ENCODE measurements at regions not wholly inside any gene's neighbourhood (a gene's known extent, or its start where the extent isn't known, plus 50 kb on each side); places are given as distances from the start of the nearest gene placed in this dataset.

DNA sequence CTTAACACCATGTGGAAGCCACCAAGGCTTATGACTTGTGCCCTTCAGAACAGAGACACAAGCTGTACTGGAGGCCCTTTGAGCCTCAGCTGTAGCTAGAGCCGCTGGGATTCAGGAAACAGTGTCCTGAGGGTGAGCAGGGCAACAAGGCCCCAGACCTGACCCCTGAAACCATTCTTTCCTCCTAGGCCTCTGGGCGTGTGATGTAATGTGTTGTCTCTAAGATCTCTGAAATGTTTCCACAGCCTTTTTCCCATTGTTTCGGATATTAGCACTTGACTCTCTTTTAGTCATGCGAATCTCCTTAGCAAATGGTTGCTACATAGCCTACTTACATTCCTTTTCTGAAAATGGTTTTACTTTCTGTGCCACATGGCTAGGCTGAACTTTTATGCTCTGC lies 114.9 kb downstream of the CD8B2 start:
- TF ChIP-seq, protein P1, sequence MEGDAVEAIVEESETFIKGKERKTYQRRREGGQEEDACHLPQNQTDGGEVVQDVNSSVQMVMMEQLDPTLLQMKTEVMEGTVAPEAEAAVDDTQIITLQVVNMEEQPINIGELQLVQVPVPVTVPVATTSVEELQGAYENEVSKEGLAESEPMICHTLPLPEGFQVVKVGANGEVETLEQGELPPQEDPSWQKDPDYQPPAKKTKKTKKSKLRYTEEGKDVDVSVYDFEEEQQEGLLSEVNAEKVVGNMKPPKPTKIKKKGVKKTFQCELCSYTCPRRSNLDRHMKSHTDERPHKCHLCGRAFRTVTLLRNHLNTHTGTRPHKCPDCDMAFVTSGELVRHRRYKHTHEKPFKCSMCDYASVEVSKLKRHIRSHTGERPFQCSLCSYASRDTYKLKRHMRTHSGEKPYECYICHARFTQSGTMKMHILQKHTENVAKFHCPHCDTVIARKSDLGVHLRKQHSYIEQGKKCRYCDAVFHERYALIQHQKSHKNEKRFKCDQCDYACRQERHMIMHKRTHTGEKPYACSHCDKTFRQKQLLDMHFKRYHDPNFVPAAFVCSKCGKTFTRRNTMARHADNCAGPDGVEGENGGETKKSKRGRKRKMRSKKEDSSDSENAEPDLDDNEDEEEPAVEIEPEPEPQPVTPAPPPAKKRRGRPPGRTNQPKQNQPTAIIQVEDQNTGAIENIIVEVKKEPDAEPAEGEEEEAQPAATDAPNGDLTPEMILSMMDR (IDR thresholded peaks at IDR 0.05): no peak
- TF ChIP-seq POLR2A (IDR thresholded peaks at IDR 0.05): no peak
- H3K4me3 ChIP-seq: no peak overlapping the region

DNA sequence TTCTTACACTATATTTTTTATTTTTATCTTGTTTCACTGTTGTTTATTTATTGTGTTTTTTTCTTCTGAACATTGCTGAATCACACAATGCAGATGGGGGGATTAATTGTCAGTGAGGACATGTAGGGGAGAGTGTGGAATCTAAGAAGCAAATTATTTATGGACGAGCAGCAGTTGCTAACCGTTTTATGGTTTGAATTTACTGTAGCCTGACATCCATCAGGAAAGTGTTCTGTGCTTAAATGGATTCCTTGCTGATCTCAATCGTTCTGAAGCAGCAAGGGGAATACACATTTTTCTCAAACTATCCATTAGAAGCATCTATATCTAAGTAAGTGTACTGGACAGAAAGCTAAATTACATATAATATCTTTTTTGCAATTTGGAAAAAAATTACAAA lies 119.5 kb downstream of the CD8B2 start:
- Histone ChIP-seq H3K4me3 (no peak overlapping the region), H3K4me1 (replicated peaks in 1 of 2) (no peaks in the 10 kb centered on the region), H3K27me3 (no peaks in the 10 kb centered on the region), H3K9me3 (replicated peaks in 1 of 3) (no peaks in the 10 kb centered on the region), H3K36me3 (replicated peaks in 1 of 2) (no peaks in the 10 kb centered on the region), H3K27ac (no peak overlapping the region)
- 40 to 60% (median 53%) methylated on average over 3 of the region's 3 CpGs for WGBS, 4 donors
- TF ChIP-seq POLR2A (IDR thresholded peaks at IDR 0.05): no peak
- intact Hi-C loops (cut with DNase I): no loop called here
- DNase-seq: no peak

More for the DNA sequence above, 114.9 kb downstream of the CD8B2 start:
- H3K4me1 ChIP-seq (replicated peaks in 1 of 2): no peaks in the 10 kb centered on the region
- no peak for DNase-seq
- WGBS, 4 donors: 74 to 80% (median 77%) methylated on average over 4 of the region's 4 CpGs
- H3K27me3 ChIP-seq: no peaks in the 10 kb centered on the region
- intact Hi-C loops (cut with DNase I): no loop called here
- H3K9me3 ChIP-seq (replicated peaks in 1 of 3): no peaks in the 10 kb centered on the region
- no peaks in the 10 kb centered on the region for H3K36me3 ChIP-seq (replicated peaks in 1 of 2)
- H3K27ac ChIP-seq: no peak overlapping the region

DNA sequence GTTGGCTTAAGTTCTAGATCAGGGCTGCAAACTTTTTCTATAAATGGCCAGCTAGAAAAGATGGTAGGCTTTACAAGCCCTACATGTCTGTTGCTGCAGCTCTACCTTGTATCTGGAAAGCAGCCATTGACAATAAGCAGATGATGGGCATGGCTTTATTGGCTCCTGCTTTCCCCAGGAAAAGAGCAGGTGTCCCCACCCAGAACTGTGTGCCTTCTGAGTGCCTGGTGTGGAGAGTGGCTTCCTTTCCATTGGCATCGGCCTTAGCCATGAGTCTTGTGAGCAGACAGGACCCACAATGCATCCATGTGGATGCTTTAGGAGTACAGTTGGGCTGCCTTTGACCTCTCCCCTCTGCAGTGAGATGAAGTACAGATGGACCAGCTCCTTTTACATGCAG lies 120.2 kb downstream of the CD8B2 start:
- Histone ChIP-seq H3K27me3 (no peaks in the 10 kb centered on the region), H3K9me3 (replicated peaks in 1 of 3) (no peaks in the 10 kb centered on the region), H3K27ac (no peak overlapping the region), H3K4me1 (replicated peaks in 1 of 2) (no peaks in the 10 kb centered on the region), H3K4me3 (no peak overlapping the region), H3K36me3 (replicated peaks in 1 of 2) (no peaks in the 10 kb centered on the region)
- 87 to 89% (median 89%) methylated on average over 1 of the region's 1 CpG; no CpG with 5 or more reads in 1 of the 4 donors for WGBS, 4 donors
- TF ChIP-seq, protein P1 (IDR thresholded peaks at IDR 0.05): no peak
- no peak for TF ChIP-seq POLR2A (IDR thresholded peaks at IDR 0.05)
- intact Hi-C loops (cut with DNase I): no loop called here
- no peak for DNase-seq

DNA sequence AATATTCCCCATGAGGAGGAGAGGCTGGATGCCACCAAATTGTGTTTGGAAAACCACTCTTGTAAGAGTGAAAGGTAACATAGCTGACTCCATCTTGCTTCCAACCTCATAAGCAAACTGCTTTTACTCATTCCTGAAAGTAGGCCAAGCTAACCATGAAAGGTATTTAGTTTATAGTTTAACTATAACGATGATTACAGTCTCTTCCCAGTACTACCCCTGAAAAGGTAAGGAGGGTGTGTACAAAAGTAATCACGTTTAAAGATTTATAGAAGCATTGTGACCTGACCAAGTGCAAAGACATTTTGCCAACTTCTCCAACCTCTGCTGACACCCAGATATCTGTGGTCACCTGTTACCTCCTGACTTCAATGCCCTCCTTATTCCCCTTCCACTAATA lies 122.6 kb downstream of the CD8B2 start:
- H3K9me3 ChIP-seq (replicated peaks in 1 of 3): no peaks in the 10 kb centered on the region
- no peaks in the 10 kb centered on the region for H3K27me3 ChIP-seq
- no peak overlapping the region for H3K27ac ChIP-seq
- no peak for DNase-seq
- H3K4me3 ChIP-seq: no peak overlapping the region
- no peak for TF ChIP-seq POLR2A (IDR thresholded peaks at IDR 0.05)
- TF ChIP-seq, protein P1 (IDR thresholded peaks at IDR 0.05): no peak
- no peaks in the 10 kb centered on the region for H3K36me3 ChIP-seq (replicated peaks in 1 of 2)
- H3K4me1 ChIP-seq (replicated peaks in 1 of 2): no peaks in the 10 kb centered on the region
- 76 to 81% (median 76%) methylated on average over 2 of the region's 2 CpGs for WGBS, 4 donors
- intact Hi-C loops (cut with DNase I): no loop called here

DNA sequence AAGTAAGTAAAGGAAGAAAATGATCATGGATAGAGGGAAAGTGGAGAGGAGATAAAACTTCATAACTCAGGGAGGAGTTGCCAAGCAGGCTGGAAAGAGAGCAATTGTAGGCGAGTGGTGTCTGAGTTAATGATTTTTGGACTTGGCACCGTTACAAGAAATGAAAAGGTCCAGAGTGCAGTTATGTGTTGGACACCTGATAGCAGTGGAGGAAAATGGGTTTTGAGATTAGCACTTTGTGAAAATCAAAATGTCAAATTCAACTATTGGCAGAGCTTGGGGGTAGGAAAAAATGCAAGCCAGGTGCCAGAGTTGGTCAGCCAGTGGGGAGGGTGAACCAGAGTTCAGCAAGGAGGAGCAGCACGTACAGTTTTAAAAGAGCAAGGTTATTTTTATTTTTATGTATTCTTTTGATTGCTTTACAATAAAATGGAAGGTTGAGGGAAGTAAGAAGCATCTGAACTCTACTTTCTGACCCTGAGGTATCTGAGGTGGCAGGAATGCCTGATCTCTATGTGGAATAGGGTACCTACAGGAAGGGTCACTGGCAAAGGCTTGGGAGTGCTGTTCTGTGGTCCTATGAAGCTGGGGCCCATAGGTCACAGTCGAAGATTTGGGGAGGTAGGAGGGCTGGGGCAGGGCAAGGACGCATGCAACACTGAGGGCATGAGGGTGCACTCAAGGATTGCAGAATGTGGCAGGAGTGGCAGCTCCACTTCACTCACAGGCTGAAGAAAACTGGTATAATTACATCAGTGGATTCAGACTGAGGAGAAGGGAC lies 127.5 kb downstream of the CD8B2 start:
- Histone ChIP-seq H3K36me3 (replicated peaks in 1 of 2) (no peaks in the 10 kb centered on the region), H3K27ac (no peak overlapping the region), H3K27me3 (no peaks in the 10 kb centered on the region), H3K9me3 (replicated peaks in 1 of 3) (no peaks in the 10 kb centered on the region), H3K4me1 (replicated peaks in 1 of 2) (no peaks in the 10 kb centered on the region), H3K4me3 (no peak overlapping the region)
- DNase-seq: no peak
- intact Hi-C loops (cut with DNase I): no loop called here
- 44 to 60% (median 54%) methylated on average over 5 of the region's 5 CpGs for WGBS, 4 donors
- TF ChIP-seq, protein P1 (IDR thresholded peaks at IDR 0.05): no peak
- TF ChIP-seq POLR2A (IDR thresholded peaks at IDR 0.05): no peak
